ENCODE measurements at regions not wholly inside any gene's neighbourhood (a gene's known extent, or its start where the extent isn't known, plus 50 kb on each side); places are given as distances from the start of the nearest gene placed in this dataset.

- Histone ChIP-seq H3K9ac (ENCODE audit: low read depth in 1 of 2, low read length in 2 of 2) (no peak overlapping the region), H3K27me3 (ENCODE audit: control insufficient read depth in 1 of 2, insufficient read depth in 2 of 2, low read length in 2 of 2) (no peaks in the 10 kb centered on the region), H3K4me1 (ENCODE audit: control insufficient read depth in 1 of 2, insufficient read depth in 2 of 2, low read length in 2 of 2) (no peaks in the 10 kb centered on the region), H3K9me3 (ENCODE audit: control insufficient read depth in 1 of 2, low read length in 2 of 2) (peaks cover 0 to 5% of the 10 kb centered on the region in 2 donors), H3K36me3 (ENCODE audit: control insufficient read depth in 1 of 2, insufficient read depth in 2 of 2, low read length in 2 of 2) (no peaks in the 10 kb centered on the region), H3K4me3 (ENCODE audit: low read depth in 1 of 2, low read length in 2 of 2) (no peak overlapping the region), H3K27ac (ENCODE audit: low read depth, low read length) (no peak overlapping the region)
Observed at GRCh38 chr1:79885101-79885500, 878.6 kb upstream of the ADGRL4 start.

GRCh38 chr1:79877086-79877485 is 870.6 kb upstream of the ADGRL4 start:
- no peak overlapping the region for H3K27ac ChIP-seq (ENCODE audit: low read depth, low read length)
- no peak overlapping the region for H3K9ac ChIP-seq (ENCODE audit: low read depth in 1 of 2, low read length in 2 of 2)
- H3K27me3 ChIP-seq (ENCODE audit: control insufficient read depth in 1 of 2, insufficient read depth in 2 of 2, low read length in 2 of 2): no peaks in the 10 kb centered on the region
- peaks cover 0 to 17% of the 10 kb centered on the region in 2 donors for H3K9me3 ChIP-seq (ENCODE audit: control insufficient read depth in 1 of 2, low read length in 2 of 2)
- H3K4me1 ChIP-seq (ENCODE audit: control insufficient read depth in 1 of 2, insufficient read depth in 2 of 2, low read length in 2 of 2): no peaks in the 10 kb centered on the region
- H3K4me3 ChIP-seq (ENCODE audit: low read depth in 1 of 2, low read length in 2 of 2): no peak overlapping the region
- H3K36me3 ChIP-seq (ENCODE audit: control insufficient read depth in 1 of 2, insufficient read depth in 2 of 2, low read length in 2 of 2): no peaks in the 10 kb centered on the region

DNA sequence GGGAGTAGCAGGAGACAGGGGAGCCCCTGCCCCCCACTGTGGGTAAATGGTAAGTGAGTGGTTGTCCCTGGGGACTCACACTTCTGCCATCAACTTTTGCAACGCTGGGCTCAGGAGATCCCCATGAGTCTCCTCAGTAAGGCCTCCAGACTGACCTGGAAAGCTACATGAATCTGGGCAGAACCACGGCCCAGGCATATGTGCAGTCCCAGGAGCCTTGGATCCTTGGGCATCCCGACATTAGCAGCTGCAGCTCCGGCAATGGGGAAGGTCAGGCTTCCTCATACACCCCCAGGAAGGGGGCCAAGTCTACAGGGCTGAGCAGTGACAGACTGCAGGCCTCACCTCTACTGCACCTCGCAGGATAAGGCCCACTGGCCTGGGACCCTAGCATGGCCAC is 868.7 kb upstream of the ADGRL4 start:
- no peak overlapping the region for H3K9ac ChIP-seq (ENCODE audit: low read depth in 1 of 2, low read length in 2 of 2)
- no peaks in the 10 kb centered on the region for H3K4me1 ChIP-seq (ENCODE audit: control insufficient read depth in 1 of 2, insufficient read depth in 2 of 2, low read length in 2 of 2)
- H3K36me3 ChIP-seq (ENCODE audit: control insufficient read depth in 1 of 2, insufficient read depth in 2 of 2, low read length in 2 of 2): no peaks in the 10 kb centered on the region
- no peak overlapping the region for H3K27ac ChIP-seq (ENCODE audit: low read depth, low read length)
- H3K27me3 ChIP-seq (ENCODE audit: control insufficient read depth in 1 of 2, insufficient read depth in 2 of 2, low read length in 2 of 2): no peaks in the 10 kb centered on the region
- H3K4me3 ChIP-seq (ENCODE audit: low read depth in 1 of 2, low read length in 2 of 2): no peak overlapping the region
- H3K9me3 ChIP-seq (ENCODE audit: control insufficient read depth in 1 of 2, low read length in 2 of 2): peaks cover 0 to 17% of the 10 kb centered on the region in 2 donors

DNA sequence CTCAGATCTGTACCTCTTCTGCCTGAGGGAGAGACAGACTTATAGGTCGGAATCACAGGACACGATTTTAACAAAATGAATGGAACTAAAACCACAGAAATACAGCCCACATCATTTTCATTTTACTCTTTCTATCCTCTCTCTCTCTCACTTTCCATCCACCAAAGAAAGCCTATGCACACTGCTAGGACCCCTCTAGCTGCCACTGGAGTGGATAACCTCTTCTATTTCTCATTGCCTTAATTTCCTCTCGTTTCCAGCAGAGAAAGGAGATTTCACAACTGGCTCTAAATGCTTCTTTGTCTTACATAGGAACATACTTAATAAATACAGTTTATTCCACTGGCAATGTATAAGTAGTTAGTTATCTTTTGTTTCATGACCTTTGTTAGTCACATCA is 867.8 kb upstream of the ADGRL4 start:
- H3K36me3 ChIP-seq (ENCODE audit: control insufficient read depth in 1 of 2, insufficient read depth in 2 of 2, low read length in 2 of 2): no peaks in the 10 kb centered on the region
- H3K9ac ChIP-seq (ENCODE audit: low read depth in 1 of 2, low read length in 2 of 2): no peak overlapping the region
- no peak overlapping the region for H3K27ac ChIP-seq (ENCODE audit: low read depth, low read length)
- no peaks in the 10 kb centered on the region for H3K4me1 ChIP-seq (ENCODE audit: control insufficient read depth in 1 of 2, insufficient read depth in 2 of 2, low read length in 2 of 2)
- H3K27me3 ChIP-seq (ENCODE audit: control insufficient read depth in 1 of 2, insufficient read depth in 2 of 2, low read length in 2 of 2): no peaks in the 10 kb centered on the region
- H3K9me3 ChIP-seq (ENCODE audit: control insufficient read depth in 1 of 2, low read length in 2 of 2): peaks cover 0 to 17% of the 10 kb centered on the region in 2 donors
- H3K4me3 ChIP-seq (ENCODE audit: low read depth in 1 of 2, low read length in 2 of 2): no peak overlapping the region

GRCh38 chr1:79859212-79859948 is 852.9 kb upstream of the ADGRL4 start:
- Histone ChIP-seq H3K36me3 (ENCODE audit: control insufficient read depth in 1 of 2, insufficient read depth in 2 of 2, low read length in 2 of 2) (no peaks in the 10 kb centered on the region), H3K4me1 (ENCODE audit: control insufficient read depth in 1 of 2, insufficient read depth in 2 of 2, low read length in 2 of 2) (no peaks in the 10 kb centered on the region), H3K9me3 (ENCODE audit: control insufficient read depth in 1 of 2, low read length in 2 of 2) (peaks cover 0 to 5% of the 10 kb centered on the region in 2 donors), H3K27me3 (ENCODE audit: control insufficient read depth in 1 of 2, insufficient read depth in 2 of 2, low read length in 2 of 2) (no peaks in the 10 kb centered on the region), H3K4me3 (ENCODE audit: low read depth in 1 of 2, low read length in 2 of 2) (no peak overlapping the region), H3K9ac (ENCODE audit: low read depth in 1 of 2, low read length in 2 of 2) (no peak overlapping the region), H3K27ac (ENCODE audit: low read depth, low read length) (no peak overlapping the region)

DNA sequence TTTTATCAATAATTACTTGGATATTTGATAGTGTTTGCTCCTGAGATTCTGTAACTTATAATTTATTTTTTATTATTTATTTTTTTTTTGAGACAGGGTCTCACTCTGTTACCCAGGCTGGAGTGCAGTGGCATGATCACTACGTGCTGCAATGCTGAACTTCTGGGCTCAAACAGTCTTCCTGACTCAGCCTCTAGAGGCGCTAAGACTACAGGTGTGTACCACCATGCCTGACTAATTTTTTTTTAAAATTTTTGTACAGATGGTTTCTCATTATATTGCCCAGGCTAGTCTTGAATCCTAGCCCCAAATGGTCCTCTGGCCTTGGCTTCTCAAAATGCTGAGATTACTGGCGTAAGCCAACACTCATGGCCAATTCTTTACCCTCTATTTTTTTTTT is 845.5 kb upstream of the ADGRL4 start:
- no peaks in the 10 kb centered on the region for H3K4me1 ChIP-seq (ENCODE audit: control insufficient read depth in 1 of 2, insufficient read depth in 2 of 2, low read length in 2 of 2)
- H3K27me3 ChIP-seq (ENCODE audit: control insufficient read depth in 1 of 2, insufficient read depth in 2 of 2, low read length in 2 of 2): no peaks in the 10 kb centered on the region
- no peak overlapping the region for H3K9ac ChIP-seq (ENCODE audit: low read depth in 1 of 2, low read length in 2 of 2)
- no peak overlapping the region for H3K4me3 ChIP-seq (ENCODE audit: low read depth in 1 of 2, low read length in 2 of 2)
- no peaks in the 10 kb centered on the region for H3K36me3 ChIP-seq (ENCODE audit: control insufficient read depth in 1 of 2, insufficient read depth in 2 of 2, low read length in 2 of 2)
- no peak overlapping the region for H3K27ac ChIP-seq (ENCODE audit: low read depth, low read length)
- H3K9me3 ChIP-seq (ENCODE audit: control insufficient read depth in 1 of 2, low read length in 2 of 2): no peaks in the 10 kb centered on the region

- no peak overlapping the region for H3K4me3 ChIP-seq (ENCODE audit: low read depth in 1 of 2, low read length in 2 of 2)
- no peak overlapping the region for H3K9ac ChIP-seq (ENCODE audit: low read depth in 1 of 2, low read length in 2 of 2)
- no peak overlapping the region for H3K27ac ChIP-seq (ENCODE audit: low read depth, low read length)
- no peaks in the 10 kb centered on the region for H3K36me3 ChIP-seq (ENCODE audit: control insufficient read depth in 1 of 2, insufficient read depth in 2 of 2, low read length in 2 of 2)
- H3K27me3 ChIP-seq (ENCODE audit: control insufficient read depth in 1 of 2, insufficient read depth in 2 of 2, low read length in 2 of 2): no peaks in the 10 kb centered on the region
- H3K9me3 ChIP-seq (ENCODE audit: control insufficient read depth in 1 of 2, low read length in 2 of 2): no peaks in the 10 kb centered on the region
- no peaks in the 10 kb centered on the region for H3K4me1 ChIP-seq (ENCODE audit: control insufficient read depth in 1 of 2, insufficient read depth in 2 of 2, low read length in 2 of 2)
Observed at GRCh38 chr1:79849388-79849787, 842.9 kb upstream of the ADGRL4 start.

- H3K36me3 ChIP-seq (ENCODE audit: control insufficient read depth in 1 of 2, insufficient read depth in 2 of 2, low read length in 2 of 2): no peaks in the 10 kb centered on the region
- H3K27ac ChIP-seq (ENCODE audit: low read depth, low read length): no peak overlapping the region
- H3K27me3 ChIP-seq (ENCODE audit: control insufficient read depth in 1 of 2, insufficient read depth in 2 of 2, low read length in 2 of 2): no peaks in the 10 kb centered on the region
- no peaks in the 10 kb centered on the region for H3K4me1 ChIP-seq (ENCODE audit: control insufficient read depth in 1 of 2, insufficient read depth in 2 of 2, low read length in 2 of 2)
- no peak overlapping the region for H3K4me3 ChIP-seq (ENCODE audit: low read depth in 1 of 2, low read length in 2 of 2)
- H3K9ac ChIP-seq (ENCODE audit: low read depth in 1 of 2, low read length in 2 of 2): no peak overlapping the region
- no peaks in the 10 kb centered on the region for H3K9me3 ChIP-seq (ENCODE audit: control insufficient read depth in 1 of 2, low read length in 2 of 2)
Observed at GRCh38 chr1:79848316-79848715, 841.8 kb upstream of the ADGRL4 start.

- no peak overlapping the region for H3K4me3 ChIP-seq (ENCODE audit: low read depth in 1 of 2, low read length in 2 of 2)
- H3K36me3 ChIP-seq (ENCODE audit: control insufficient read depth in 1 of 2, insufficient read depth in 2 of 2, low read length in 2 of 2): no peaks in the 10 kb centered on the region
- H3K27ac ChIP-seq (ENCODE audit: low read depth, low read length): no peak overlapping the region
- no peaks in the 10 kb centered on the region for H3K27me3 ChIP-seq (ENCODE audit: control insufficient read depth in 1 of 2, insufficient read depth in 2 of 2, low read length in 2 of 2)
- H3K4me1 ChIP-seq (ENCODE audit: control insufficient read depth in 1 of 2, insufficient read depth in 2 of 2, low read length in 2 of 2): no peaks in the 10 kb centered on the region
- no peak overlapping the region for H3K9ac ChIP-seq (ENCODE audit: low read depth in 1 of 2, low read length in 2 of 2)
- no peaks in the 10 kb centered on the region for H3K9me3 ChIP-seq (ENCODE audit: control insufficient read depth in 1 of 2, low read length in 2 of 2)
Observed at GRCh38 chr1:79847700-79848099, 841.2 kb upstream of the ADGRL4 start.

- no peaks in the 10 kb centered on the region for H3K9me3 ChIP-seq (ENCODE audit: control insufficient read depth in 1 of 2, low read length in 2 of 2)
- H3K36me3 ChIP-seq (ENCODE audit: control insufficient read depth in 1 of 2, insufficient read depth in 2 of 2, low read length in 2 of 2): no peaks in the 10 kb centered on the region
- no peak overlapping the region for H3K4me3 ChIP-seq (ENCODE audit: low read depth in 1 of 2, low read length in 2 of 2)
- H3K9ac ChIP-seq (ENCODE audit: low read depth in 1 of 2, low read length in 2 of 2): no peak overlapping the region
- H3K27ac ChIP-seq (ENCODE audit: low read depth, low read length): no peak overlapping the region
- H3K27me3 ChIP-seq (ENCODE audit: control insufficient read depth in 1 of 2, insufficient read depth in 2 of 2, low read length in 2 of 2): no peaks in the 10 kb centered on the region
- H3K4me1 ChIP-seq (ENCODE audit: control insufficient read depth in 1 of 2, insufficient read depth in 2 of 2, low read length in 2 of 2): no peaks in the 10 kb centered on the region
Observed at GRCh38 chr1:79845936-79846335, 839.4 kb upstream of the ADGRL4 start.
